ENCODE measurements at regions not wholly inside any gene's neighbourhood (a gene's known extent, or its start where the extent isn't known, plus 50 kb on each side); places are given as distances from the start of the nearest gene placed in this dataset.

DNA sequence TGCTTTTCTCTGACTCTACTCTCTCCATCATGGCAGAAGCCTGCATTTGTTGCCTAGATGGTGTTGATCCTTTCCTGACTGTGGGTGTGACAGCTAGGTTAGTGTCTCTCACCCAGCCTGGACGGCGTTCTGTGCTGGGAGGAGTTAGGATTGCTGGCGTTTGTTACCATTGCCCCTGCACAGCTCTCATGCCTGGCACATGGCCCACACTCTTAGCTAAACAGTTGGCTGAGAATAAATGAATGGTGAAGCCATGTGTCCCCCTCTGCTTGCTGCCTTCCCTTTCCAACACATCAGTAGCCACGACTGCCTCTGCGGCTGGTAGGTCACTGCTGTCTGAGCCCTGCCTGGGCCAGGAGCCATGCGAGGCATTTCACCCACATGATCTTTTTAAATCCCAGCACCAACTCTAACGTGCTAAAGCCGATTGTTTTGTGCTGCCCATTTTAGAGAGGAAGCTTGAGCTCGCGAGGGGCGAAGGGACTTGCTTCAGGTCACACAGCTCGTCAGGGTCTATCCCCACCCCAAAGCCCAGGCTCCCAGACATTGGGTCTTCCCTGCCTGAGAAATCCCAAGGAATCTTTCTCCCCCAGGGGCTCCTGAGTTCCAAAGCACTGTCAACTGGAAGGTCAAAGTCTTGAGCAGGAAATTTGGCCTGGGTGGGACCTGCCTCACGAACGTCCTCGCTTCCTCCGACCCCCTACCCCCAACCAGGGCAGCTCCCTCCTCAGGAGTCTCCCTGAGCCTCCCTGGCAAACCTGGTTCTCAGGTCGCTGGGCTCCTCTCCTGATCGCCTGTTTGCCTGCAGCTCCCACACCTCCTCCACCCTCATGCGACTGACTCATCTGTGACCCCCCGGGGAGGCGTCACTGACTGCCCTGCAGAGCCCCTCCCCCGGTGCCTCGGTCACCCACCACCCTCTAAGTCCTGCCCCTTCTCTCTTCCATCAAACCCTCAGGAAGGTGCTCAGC lies 271.7 kb upstream of the C1orf174 start:
- DNase-seq (ENCODE audit: low spot score) = no peak
- no peaks in the 10 kb centered on the region for H3K9me3 ChIP-seq
- H3K4me1 ChIP-seq = no peaks in the 10 kb centered on the region
- H3K4me3 ChIP-seq = no peak overlapping the region
- no peaks in the 10 kb centered on the region for H3K36me3 ChIP-seq
- H3K27me3 ChIP-seq = no peaks in the 10 kb centered on the region
- TF ChIP-seq CTCF (IDR thresholded peaks at IDR 0.05) = no peak
- no peak overlapping the region for H3K27ac ChIP-seq

DNA sequence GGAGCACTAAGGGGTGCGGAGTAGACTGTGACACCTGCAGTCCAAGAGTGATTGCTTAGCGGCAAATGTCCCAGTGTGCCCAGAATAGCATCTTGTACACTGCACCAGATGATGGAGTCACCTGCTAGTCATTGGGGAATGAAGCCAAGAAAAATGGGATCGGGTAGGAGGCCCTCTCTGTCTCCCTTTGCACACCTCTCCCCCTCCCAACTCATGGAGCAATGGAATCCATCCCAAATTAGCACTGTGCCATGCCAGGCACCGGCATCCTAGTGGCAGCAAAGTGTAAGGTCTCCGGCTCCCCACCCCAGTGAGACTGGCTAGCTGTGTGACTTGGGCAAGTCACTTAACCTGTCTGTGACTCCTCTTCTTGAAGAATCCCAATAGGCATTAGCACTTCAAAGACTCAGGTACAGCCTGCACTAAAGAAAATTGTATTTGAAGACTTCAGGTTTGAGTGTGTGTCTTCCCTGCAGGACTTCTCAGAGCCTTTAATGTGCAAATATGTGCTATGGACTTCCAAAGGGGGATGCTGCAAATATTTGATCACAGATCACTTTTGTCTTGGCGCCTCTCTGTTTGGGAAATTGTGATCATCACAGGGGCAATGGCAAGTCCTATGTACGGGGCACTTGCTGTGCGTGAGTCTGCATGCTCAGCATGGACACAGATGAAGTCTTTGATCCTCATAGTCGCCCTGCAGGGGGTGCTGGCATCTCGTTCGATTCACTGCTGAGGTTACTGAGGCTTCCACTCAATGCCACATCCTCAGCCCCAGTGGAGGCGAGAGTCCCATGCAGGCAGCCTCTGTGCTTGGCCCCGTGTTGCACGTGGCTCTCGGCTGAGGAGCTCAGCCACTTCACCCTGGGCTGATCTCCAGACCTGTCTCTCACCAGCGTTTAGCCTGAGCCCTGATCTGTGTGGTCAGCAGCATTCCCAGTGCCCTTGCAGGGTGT lies 272.9 kb upstream of the C1orf174 start:
- Histone ChIP-seq H3K27ac (no peak overlapping the region), H3K9me3 (no peaks in the 10 kb centered on the region), H3K4me1 (no peaks in the 10 kb centered on the region), H3K4me3 (no peak overlapping the region), H3K36me3 (no peaks in the 10 kb centered on the region), H3K27me3 (no peaks in the 10 kb centered on the region)
- no peak for TF ChIP-seq CTCF (IDR thresholded peaks at IDR 0.05)
- DNase-seq (ENCODE audit: low spot score) = peak; percentile 32

DNA sequence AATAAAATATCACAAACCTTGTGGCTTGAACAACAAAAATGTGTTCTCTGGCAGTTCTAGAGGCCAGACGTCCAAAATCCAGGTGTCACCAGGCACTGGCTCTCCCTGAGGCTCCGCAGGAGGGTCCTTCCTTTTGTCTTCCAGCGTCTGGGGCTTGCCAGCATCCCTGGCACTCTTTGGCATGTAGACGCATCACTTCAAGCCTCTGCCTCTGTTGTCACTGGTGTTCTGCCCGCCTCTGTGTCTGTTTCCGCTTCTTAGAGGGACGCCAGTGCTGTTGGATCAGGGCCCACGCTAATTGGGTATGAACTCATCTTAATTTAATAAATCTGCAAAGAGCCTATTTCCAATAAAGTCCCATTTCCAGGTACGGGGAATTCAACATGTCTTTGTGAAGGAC lies 273.7 kb upstream of the C1orf174 start:
- H3K27me3 ChIP-seq = no peaks in the 10 kb centered on the region
- no peak for DNase-seq (ENCODE audit: low spot score)
- no peaks in the 10 kb centered on the region for H3K36me3 ChIP-seq
- TF ChIP-seq CTCF (IDR thresholded peaks at IDR 0.05) = no peak
- no peaks in the 10 kb centered on the region for H3K9me3 ChIP-seq
- no peak overlapping the region for H3K4me3 ChIP-seq
- no peak overlapping the region for H3K27ac ChIP-seq
- no peaks in the 10 kb centered on the region for H3K4me1 ChIP-seq

DNA sequence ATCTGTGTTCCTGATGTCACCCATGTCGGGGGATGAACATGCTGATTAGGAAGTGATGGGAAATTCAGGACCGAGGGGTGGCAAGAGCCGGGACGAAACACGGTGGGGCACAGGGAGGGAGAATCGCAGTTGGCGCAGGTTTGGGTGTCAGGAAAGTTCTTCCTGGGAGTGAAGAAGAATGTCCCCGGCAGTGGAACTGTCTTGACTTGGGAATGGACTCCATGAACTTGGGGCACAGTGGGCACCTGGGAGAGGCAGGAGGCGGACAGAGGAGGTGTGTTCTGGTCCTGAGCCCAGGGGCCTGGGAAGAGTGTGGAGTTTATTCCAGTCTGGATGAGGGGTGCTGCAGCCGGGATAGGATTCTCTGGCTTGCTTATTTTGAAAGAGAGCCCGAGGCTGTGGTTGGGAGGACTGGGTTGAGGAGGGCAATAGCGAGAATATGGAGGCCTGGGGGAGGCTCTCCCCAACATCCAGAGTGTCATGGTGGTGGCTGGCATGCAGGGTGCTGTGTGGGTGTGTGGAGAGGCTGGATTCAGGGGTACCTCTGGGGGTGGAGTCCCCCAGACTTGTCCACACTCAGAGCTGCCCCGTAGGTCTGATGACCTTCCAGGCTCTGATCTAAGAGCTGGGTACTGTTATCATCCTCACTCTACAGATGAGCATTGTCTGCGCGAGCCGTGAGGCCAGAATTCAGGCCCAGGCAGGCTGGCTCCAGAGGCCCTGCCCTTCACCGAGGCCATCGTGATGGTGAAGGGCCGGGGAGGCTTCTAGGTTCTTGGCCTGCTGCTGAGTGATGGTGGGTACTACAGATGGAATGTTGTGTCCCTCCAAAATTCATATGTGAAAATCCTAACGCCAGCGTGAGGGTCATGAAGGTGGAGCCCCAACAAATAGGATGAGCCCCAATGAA lies 274.5 kb upstream of the C1orf174 start:
- Histone ChIP-seq H3K36me3 (no peaks in the 10 kb centered on the region), H3K4me1 (no peaks in the 10 kb centered on the region), H3K4me3 (no peak overlapping the region), H3K27me3 (no peaks in the 10 kb centered on the region), H3K9me3 (no peaks in the 10 kb centered on the region), H3K27ac (no peak overlapping the region)
- no peak for TF ChIP-seq CTCF (IDR thresholded peaks at IDR 0.05)
- peak; percentile 40 for DNase-seq (ENCODE audit: low spot score)
